Astrocyte (in vitro differentiated cells and primary cell): ENCODE measurements at regions not wholly inside any gene's neighbourhood (a gene's known extent, or its start where the extent isn't known, plus 50 kb on each side); places are given as distances from the start of the nearest gene placed in this dataset.
"Not testable (repeated sequence)": the region's sequence is repeated elsewhere in the genome, so short reads cannot be mapped to it uniquely, and the experiment has no call there.

Experiments used
- CTCF ChIP-seq: IDR thresholded peaks from 2 replicates; pipeline ENCODE4 v1.5.1; 2011; ENCODE audit warnings: low read depth, mild to moderate bottlenecking, inconsistent platforms, low read length, moderate library complexity; ENCODE audit not compliant: insufficient read depth
- EZH2 ChIP-seq: IDR thresholded peaks from 2 replicates; pipeline ENCODE4 v1.6.1; 2012; ENCODE audit warnings: mild to moderate bottlenecking, low read length, inconsistent platforms; ENCODE audit not compliant: insufficient read depth

- not testable (repeated sequence) for TF ChIP-seq CTCF, EZH2
Observed at GRCh38 chrX:89557146-89557545, 364.6 kb upstream of the TGIF2LX start.
